ENCODE measurements at regions not wholly inside any gene's neighbourhood (a gene's known extent, or its start where the extent isn't known, plus 50 kb on each side); places are given as distances from the start of the nearest gene placed in this dataset.
"Not testable (repeated sequence)": the region's sequence is repeated elsewhere in the genome, so short reads cannot be mapped to it uniquely, and the experiment has no call there.

DNA sequence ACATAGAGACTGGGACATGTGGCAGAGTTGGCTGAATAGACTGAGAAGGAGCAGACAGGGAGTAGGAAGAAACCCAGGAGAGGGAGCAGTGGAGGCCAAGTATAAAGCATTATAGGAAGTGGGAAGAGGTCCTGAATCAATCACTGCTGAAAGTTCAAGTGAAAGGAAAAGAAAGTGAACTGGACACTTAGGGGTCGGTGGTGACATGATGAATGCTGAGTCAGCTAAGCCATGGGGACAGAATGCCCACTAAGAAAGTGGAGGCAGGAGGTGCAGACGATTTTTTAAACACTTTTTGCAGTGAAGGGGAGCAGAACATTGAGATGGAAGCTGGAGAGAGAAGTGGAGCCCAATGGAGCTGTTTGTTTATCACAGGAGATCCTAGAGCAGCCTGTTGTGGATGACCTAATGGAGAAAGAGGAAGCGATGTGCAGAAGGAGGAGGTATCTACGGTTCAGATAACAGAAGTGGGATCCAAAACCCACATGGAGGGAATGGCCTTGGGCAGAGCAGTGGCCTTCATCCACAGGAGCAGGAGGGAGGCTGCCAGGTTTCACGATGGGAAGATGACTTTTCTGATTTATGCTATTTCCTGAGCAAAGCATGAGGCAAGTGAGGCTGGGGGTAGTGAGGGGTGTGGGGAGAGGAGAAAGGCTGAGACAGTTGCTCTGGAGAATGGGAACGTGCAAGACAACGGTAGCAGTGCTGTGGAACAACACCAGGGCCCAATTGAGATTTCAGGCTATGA is 208.2 kb downstream of the RPLP1 start:
- DNase-seq = no peak

DNA sequence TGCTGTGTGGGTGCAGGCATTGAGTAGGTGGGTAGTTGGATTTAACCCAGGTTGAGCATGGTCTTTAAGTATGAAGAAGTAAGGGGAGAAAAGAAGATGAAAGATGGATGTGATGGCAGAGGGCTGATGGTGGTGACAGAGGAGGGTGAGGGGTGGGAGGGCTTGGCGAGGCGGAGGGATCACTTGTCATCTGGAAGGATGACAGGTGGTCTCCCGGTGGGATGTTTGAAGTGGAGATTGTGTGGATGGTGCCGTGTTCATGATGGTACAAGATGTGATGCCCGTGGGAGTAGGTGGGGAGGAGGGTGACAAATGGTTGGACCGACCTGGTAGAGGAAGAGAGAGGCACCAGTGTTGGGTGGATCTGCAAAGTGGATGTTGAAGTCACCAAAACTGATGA is 208.8 kb downstream of the RPLP1 start:
- DNase-seq = no peak

DNA sequence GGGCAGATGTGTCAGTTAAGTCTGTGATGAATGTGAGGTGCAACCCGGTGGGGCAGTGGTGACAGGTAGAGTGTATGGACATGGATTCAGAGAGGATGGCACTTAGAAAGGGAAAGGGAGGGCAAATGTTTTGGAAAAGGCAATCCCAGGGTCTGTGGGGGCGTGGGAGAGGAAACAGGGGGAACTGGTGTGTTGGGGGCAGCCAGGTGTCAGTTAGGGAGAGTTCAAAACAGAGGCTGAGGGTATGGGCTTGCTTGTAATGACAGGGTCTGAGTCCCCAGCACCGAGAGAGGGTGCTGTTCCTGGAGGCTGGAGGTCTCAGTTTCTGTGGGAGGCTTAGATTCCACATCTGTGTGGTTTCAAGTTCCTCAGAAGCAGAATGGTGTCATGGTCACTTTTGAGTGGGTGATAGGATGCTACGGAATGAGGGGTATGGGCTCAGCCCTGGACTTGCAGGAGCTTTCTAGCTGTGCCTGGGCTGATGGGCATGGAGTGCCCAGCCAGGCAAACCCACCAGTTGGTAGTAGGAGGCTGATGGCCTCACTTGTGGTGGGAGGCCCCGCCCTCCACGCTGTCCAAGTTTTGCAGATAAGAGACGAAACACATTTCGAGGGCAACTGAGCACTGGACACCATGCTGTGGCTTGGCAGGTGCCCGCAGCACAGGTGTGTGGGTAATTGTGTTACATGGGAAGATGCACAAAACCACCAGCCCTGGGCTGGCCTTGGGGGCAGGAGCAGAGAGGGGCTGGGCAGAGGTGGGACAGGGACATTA is 209.4 kb downstream of the RPLP1 start:
- DNase-seq = no peak

DNA sequence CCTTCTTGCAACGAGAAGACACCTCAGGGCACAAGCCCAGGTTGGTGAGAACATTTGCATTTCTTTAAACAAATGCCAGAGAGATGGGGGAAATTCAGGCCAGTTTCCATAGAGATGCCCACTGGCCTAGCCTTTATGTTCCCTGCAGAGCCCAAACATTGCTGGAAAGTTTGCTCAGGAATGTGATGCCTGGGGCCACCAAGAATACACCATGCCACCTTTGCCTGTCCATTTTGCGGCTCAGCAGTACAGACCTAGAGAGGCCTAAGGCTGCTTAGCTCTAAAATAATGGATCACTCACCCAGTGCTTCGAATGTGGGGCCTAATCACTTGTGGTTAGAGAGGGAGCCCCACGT is 210.0 kb downstream of the RPLP1 start:
- DNase-seq = no peak

DNA sequence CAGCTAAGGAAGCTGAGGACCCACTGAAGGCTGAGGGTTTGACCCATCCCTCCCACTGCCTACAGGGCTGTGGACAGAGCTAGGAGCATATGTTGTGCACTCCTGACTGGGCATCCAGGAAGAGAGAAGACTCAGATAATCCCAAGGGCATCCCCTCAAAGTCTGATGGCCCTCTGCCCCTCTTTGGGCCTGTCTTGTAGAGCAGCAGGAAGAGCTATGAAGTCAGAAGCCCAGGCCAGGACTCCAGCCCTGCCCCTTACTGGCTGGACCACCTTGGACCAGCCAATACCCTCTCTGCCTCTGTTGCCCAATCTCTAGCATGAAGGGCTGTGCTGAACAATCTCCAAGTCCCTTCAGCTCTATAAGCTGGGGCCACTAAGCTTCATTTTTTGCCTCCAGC is 210.8 kb downstream of the RPLP1 start:
- DNase-seq = no peak

DNA sequence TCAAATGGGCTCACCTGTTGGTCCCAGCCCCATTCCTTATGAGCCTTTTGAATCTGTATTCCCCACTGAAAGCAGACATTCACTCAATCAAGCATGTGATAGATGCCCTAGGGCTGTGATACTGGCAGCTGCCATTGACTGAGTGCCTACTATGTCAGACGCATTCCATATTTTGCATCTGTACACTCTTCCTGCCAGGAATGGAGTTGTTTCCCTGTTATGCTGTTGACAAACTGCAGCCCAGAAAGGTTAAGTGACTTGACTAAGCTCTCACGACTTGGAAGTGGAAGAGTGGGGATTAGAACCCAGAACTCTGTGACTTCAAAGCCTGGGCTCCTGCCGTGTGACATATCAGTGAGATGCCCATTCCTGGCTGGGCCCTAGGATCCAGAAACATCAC is 211.4 kb downstream of the RPLP1 start:
- no peak for DNase-seq

DNA sequence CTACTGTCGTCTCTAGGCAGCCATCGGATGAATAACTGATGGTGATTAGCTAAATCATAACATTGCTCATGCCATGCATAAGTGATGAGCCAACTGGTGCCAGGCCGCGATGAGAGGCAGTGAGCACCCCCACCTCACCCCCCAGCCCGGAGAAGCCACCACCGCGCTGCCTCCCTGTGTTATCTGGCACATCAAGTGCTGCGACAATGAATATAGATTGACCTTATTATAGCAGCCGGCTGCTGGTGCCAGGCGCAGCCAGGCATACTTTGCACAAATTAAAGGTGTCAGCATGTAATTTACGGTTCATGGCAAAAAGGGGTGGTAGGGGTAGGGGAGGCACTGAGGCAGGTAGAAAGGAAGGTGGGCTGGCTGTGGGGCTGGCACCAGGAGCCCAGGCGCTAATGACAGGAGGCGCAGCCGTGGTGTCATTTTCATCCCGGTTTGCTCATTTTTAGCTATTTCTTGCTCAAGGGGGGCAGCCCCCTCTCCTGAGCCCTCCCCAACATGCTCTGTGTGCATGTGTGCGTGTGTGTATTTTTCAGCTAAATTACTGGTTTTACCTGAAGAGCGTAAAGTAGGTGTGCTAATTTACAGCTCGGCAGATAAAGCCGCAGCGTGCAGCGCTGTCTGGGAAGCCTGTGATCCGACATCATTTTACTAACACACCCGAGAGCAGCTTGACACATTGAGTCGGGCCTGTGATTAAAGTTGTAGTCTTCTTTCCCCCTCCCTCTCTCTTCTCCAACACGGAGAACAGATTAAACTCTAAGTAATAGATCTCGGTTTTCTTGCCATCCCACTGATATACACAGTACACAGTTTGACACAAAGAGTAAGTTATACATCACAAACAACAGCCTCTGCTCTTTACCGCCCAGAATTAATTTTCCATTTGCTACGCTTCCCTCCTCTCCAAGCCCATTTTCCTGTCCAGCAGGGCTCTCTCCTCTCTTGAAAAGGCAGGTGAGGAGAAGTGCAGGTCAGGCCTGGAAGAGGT is 212.3 kb downstream of the RPLP1 start:
- DNase-seq = no peak

DNA sequence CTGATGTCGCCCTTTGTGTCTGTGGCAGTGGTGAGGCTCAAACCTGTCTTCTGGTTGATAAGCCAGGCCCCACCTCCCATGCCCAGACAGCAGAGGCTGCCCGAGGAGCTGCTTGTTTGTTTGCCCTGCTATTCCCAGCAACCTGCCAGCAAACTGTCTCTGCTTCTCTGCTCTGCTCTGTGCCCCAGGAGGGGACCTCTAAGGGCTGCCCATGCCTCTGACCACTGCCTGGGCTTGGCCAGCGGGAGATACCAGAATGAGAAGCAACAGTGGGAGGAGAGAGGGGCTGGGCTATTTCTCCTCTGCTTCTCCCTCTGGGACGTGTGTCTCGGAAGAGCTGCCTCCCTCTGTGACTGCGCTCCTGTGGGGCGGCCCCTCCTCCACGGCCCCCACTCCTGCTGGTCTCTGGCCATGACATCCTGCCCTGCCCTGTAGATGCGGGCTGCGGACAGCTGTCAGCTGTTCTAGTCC is 213.1 kb downstream of the RPLP1 start:
- no peak for DNase-seq

DNA sequence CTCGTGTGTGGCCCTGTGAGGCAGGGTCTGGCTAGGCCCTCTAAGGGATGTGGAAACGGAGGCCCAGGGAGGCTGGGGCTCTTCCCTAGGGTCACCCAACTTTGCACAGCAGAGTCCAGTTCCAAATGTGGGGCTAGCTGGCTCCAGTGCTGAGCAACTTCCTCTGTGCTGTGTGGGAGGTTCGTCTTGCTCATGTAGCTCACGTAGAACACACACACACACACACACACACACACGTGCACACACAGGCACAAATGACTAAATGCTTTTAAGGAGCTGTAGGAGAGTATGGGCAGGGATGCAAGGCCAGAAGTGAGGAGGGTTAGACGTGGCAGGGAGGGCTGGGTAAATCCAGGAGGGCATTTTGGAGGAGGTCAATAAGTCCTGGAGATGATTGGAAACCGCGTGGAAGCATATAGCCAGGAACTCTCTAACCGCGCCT is 213.8 kb downstream of the RPLP1 start:
- peak; percentile 12 for DNase-seq

DNA sequence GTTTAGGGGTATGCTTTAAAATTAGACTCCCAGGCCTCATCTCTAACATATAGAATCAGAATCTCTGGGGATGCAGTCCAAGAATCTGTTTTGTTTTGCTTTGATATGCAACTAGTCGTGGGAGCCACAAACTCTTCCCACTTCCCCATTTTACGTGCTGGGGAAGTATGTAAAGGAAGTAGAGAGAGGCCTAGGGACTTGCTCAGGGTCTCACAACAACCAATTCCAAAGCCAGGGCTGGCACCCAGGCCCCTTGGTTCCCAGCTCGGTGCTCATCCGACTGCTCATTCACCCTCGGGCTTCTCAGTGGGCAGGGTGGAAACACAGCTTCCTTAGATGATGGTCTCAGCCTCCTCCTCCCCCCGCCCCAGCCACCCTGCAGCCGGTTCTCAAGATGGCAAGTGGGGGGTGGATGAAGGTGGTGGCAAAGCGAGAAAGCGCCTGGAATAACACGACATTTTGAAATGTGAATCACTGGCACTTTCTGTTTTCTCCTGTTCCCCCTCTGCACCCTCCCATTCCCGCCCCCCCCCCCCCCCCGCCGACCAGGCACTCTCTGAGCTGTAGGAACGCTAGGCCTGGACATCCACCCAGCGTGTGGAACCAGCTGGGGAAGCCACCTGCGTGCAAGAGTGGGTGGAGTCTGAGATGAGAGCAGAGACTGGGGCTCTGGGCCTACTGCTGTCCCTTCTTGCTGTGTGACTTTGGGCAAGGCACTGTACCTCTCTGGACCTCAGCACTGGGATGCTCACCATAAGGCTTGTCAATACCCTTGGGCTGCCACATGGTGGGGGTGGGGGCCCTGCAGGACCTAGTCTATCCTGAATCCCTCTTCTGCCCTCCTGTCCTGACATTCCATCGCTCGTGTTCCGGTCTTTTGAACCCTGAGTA is 214.5 kb downstream of the RPLP1 start:
- DNase-seq = peak; percentile 5

DNA sequence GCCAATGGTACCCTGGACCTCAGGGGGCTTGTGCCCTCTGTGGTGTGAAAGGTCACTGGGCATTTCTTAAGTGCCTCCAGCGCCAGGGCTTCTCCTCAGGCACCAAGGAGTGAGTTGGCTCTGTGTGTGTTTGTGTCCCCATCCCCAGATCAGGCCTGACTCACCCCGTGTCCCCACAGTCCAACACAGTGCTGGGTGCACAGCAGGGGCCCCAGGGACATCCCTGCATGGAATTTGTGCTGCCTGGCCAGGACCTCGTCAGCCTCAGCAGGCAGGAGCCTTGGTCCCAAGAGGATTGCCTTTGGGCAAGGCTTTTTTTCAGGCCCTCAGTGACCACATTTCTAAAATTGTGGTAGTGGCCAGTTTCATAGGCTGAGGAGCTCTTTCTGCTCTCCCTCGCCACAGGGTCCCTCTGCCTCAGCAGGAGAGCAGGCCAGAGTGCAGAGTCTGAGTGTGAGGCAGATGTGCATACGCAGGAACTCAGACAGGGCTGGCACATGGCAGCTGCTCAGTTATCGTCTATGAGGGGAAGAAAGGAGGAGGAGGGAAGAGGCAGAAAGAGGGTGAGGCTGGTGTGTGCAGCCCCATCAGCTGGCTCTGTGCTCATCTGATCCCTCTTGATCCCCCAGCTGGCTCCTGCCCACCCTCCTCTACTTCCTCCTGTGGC is 215.6 kb downstream of the RPLP1 start:
- no peak for DNase-seq

DNA sequence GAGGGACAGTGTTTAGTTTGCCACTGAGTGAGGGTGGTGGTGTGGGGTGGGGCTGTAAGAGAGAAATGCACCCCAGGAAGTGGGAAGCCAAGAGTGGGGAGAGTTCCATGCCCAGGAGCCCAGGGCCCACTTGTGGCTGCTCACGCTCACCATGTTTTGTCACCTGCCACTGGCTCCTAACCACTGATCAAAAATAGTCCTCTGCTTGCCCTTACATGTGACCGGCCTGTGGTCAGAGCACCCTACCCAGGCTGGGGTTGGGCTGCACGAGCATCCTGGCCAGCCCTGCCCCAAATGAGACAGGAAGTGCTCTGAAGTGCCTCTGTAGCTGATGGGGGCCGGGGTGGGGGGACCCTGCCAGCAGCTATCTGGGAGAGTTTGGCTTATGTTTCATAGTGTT is 216.3 kb downstream of the RPLP1 start:
- peak; percentile 56 for DNase-seq

DNA sequence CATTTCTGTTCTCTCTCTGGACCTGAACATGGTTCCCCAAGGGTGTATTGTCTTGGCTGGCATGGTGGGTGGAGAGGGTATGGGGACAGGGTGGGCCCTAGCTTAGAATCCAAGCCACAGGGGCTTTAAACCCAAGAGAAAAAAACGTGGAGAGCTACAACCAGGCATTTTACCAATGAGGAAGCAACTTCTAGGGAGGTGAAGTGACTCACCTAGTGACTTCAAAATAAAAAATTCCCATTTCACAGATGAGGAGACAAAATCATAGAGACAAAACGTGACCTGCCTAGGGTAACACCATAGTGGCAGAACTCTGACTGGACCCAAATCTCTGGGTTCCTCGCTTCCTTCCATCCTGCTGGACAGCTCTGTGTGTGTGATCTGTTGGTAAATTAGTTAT is 216.8 kb downstream of the RPLP1 start:
- no peak for DNase-seq

DNA sequence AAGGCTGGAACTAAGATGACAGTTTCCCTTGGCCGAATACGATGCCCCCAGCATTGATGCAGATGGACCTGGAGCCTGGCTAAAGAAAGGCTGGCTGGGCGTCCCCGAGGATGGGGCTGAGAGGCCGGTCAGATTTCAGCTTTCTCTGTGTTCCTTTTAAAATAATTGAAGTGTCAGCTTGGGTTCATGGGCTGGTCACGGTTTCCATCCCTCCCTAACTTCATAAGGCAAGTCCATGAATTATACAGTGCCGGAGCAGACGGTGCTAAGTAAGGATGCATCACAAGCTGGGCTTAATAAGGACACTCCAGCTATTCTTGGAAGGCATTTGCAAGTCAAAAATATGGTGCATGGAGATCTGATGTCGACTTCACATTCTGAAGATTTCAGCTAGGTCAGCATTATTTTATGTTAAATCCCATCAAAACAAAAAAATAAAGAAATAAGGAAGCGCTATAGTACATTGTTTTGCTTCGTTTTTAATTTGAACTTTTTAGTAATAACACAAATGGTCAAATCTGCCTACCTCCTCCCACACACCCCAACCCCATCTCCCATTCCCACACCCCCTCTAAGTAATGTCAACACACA is 220.8 kb downstream of the RPLP1 start:
- DNase-seq = no peak

DNA sequence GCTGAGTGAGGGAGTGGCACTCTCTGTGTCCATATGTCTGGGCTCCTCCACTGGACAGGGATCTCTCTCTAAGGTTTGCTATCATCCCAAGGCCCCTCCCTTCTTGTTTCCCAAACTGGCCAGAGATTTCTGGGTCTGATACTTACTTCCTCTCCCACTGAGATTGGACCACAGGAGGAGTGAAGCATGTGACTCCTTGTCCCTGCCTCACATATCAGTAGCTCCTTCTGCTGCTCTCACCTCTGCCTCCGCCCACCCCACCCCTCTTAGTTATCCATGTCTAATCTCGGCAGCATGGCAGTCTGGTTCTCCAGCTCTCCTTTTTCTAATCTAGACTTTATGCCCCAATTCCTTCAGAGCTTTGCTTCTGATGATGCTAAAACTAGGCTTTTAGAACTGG is 223.1 kb downstream of the RPLP1 start:
- no peak for DNase-seq

DNA sequence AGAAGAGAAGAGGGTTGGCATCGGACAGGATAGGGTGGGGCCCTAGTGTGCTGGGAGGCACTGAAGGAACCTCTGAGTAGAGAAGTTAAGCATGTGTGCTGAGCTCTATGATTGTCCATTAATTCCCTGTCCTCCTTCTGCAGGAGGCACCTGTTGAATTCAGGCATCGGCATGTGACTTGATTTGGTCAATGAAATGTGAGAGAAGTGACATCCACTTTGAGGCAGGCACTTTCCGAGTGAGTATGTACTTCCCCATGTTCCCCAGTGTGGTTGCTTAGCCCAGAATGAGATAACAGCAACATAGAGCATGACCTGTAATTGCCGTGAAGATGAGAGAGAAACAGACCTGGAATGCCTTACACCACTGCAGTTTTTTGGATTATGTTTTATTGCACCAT is 224.8 kb downstream of the RPLP1 start:
- DNase-seq = no peak

DNA sequence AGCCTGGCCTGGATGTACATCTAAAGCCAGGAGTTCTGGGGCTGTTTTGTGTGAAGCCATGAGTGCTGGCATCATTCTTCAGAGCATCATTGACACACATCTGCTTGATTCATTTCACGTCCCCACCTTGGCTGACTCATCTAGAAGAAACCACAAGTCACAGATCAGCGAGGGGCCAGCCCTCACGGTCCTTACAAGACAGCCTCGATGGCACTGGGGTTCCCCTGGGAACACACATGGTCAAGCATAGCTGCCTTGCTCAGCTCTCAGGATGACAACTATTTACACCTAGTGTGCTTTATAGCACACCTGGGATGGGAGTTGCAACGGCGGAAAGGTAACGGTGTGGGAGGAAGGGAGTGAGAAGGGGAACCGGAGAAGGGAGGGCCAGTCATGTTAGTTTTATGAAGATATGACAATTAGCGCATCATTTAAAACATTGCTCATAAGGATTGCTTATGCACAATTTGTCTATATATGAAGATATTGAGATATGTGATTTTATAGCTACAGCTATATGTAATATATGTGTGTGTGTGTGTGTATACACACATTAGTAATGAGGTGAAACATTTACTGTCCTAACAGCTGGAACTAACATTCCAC is 227.1 kb downstream of the RPLP1 start:
- DNase-seq = peak; percentile 11

DNA sequence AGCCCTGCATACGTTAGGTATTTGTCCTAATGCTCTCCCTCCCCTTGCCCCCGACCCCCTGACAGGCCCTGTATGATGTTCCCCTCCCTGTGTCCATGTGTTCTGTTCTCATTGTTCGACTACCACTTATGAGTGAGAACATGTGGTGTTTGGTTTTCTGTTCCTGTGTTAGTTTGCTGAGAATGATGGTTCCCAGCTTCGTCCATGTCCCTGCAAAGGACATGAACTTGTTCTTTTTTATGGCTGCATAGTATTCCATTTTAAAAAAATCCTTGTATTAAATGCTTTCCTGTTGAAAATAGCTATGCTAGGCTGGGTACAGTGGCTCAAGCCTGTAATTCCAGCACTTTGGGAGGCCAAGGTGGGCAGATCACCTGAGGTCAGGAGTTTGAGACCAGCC is 232.2 kb downstream of the RPLP1 start:
- not testable (repeated sequence) for DNase-seq

DNA sequence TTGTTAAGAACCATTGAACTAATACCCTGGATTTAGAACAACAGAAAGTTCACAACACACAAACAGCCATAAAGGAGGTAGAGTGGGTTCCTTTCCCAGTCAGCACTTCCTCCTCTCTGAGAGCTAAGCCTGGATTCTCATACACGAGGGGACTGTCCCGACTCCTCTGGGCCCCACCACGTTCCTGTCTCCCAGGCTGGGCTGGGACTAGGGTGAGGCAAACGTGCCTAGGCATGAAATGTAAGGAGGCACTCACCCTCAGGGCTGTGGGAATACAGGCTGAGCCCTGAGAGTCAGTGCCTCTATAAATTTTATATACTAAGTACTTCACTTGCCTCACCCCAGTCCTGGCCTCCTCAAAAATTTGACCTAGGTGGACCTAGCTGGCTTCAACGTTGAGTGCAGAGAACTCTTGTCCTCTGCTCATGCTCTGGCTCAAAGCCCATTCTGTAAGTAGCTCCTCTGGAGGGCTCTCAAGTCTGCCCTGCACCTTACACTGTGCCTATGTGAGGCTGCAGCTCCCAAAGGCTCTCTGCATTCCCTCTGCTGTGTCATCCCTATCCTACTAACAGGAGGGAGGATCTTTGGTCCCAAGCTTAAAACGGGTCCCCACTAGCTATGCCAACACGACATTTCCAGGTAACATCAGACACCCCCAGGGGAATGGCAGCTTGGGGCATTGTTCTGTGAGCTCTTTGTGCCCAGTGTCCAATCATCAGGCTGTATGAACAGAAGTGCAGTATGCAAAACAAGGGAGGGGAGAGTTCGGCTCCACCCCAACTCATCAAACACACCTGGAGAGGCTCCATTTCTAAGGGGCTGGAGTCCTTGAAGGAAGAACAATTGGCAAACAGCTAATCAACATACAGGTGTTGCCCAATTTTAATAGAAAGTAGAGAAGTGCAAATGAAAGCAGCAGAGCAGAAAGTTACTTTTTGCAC is 233.2 kb downstream of the RPLP1 start:
- no peak for DNase-seq

DNA sequence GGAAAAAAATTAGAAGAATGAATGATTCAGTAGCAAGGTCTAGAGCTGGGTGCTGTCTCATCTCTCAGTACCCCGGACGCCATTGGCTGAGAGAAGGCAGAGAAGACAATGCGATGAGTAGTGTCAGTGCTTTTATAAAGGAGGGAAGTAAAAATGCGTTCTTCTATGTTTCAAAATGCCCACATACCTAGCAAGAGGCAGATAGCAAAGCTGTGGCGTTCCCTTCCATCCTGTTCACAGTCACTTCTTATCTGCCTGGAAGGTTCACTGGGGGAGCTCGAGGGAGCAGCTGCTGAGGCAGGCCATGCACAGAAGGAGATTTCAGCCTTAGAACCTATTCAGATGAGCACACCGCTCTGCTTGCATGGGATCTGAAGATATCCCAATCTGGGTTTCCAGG is 234.0 kb downstream of the RPLP1 start:
- DNase-seq = no peak
